ENCODE measurements at regions not wholly inside any gene's neighbourhood (a gene's known extent, or its start where the extent isn't known, plus 50 kb on each side); places are given as distances from the start of the nearest gene placed in this dataset.

DNA sequence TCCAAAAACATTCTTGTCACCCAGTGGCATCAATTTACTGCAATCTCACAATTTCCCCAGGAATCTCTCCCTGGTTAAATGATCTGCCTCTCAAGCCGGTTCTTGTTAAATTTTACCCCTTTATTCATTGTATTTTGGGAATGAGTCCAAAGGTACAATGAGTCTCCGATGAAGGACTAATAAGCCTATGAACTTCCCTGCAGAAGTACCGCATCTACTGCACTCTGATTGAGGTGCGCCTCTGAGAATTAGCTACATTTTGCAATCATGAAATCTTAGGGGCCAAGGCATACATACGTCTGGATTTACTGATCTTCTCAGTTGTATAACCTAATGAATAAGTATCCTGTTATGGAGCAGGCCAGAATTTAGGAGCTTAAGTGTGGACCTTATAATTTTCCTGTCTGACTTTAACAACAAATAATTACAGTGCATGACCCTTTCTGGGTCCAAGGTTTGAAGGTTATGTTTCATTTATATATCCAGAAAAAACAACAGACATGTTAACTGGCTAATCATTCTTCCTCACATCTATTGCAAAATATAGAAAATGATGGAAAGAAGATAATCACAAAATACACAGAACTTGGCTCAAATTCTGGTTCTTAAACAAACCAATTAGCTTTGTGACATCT, 261.8 kb upstream of the NRXN1 start:
- no peak for TF ChIP-seq BHLHE40 (IDR thresholded peaks at IDR 0.05; ENCODE audit: low read depth, low read length)
- TF ChIP-seq NFE2L2 (conservative IDR thresholded peaks at IDR 0.05; ENCODE audit: low read length): no peak
- no peak for TF ChIP-seq MYC (IDR thresholded peaks at IDR 0.05; ENCODE audit: borderline replicate concordance, low read length)
- no peak for TF ChIP-seq POLR2A (IDR thresholded peaks at IDR 0.05; ENCODE audit: low read length)
- TF ChIP-seq ZFP36 (IDR thresholded peaks at IDR 0.05; ENCODE audit: borderline replicate concordance, partially characterized antibody): no peak
- TF ChIP-seq, protein P1, sequence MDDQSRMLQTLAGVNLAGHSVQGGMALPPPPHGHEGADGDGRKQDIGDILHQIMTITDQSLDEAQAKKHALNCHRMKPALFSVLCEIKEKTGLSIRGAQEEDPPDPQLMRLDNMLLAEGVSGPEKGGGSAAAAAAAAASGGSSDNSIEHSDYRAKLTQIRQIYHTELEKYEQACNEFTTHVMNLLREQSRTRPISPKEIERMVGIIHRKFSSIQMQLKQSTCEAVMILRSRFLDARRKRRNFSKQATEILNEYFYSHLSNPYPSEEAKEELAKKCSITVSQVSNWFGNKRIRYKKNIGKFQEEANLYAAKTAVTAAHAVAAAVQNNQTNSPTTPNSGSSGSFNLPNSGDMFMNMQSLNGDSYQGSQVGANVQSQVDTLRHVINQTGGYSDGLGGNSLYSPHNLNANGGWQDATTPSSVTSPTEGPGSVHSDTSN (IDR thresholded peaks at IDR 0.05): no peak
- TF ChIP-seq, protein P2, sequence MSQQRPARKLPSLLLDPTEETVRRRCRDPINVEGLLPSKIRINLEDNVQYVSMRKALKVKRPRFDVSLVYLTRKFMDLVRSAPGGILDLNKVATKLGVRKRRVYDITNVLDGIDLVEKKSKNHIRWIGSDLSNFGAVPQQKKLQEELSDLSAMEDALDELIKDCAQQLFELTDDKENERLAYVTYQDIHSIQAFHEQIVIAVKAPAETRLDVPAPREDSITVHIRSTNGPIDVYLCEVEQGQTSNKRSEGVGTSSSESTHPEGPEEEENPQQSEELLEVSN (IDR thresholded peaks at IDR 0.05; ENCODE audit: borderline replicate concordance, low read depth): no peak
- TF ChIP-seq TP53 (CRISPR knock-in tag; IDR thresholded peaks at IDR 0.05): no peak
- TF ChIP-seq, protein P3, sequence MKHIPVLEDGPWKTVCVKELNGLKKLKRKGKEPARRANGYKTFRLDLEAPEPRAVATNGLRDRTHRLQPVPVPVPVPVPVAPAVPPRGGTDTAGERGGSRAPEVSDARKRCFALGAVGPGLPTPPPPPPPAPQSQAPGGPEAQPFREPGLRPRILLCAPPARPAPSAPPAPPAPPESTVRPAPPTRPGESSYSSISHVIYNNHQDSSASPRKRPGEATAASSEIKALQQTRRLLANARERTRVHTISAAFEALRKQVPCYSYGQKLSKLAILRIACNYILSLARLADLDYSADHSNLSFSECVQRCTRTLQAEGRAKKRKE (CRISPR knock-in tag; IDR thresholded peaks at IDR 0.05; ENCODE audit: low read depth): no peak
- no peak for TF ChIP-seq FOXS1 (CRISPR knock-in tag; IDR thresholded peaks at IDR 0.05)
- TF ChIP-seq, protein P4, sequence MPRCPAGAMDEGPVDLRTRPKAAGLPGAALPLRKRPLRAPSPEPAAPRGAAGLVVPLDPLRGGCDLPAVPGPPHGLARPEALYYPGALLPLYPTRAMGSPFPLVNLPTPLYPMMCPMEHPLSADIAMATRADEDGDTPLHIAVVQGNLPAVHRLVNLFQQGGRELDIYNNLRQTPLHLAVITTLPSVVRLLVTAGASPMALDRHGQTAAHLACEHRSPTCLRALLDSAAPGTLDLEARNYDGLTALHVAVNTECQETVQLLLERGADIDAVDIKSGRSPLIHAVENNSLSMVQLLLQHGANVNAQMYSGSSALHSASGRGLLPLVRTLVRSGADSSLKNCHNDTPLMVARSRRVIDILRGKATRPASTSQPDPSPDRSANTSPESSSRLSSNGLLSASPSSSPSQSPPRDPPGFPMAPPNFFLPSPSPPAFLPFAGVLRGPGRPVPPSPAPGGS (IDR thresholded peaks at IDR 0.05): no peak
- TF ChIP-seq, protein P5, sequence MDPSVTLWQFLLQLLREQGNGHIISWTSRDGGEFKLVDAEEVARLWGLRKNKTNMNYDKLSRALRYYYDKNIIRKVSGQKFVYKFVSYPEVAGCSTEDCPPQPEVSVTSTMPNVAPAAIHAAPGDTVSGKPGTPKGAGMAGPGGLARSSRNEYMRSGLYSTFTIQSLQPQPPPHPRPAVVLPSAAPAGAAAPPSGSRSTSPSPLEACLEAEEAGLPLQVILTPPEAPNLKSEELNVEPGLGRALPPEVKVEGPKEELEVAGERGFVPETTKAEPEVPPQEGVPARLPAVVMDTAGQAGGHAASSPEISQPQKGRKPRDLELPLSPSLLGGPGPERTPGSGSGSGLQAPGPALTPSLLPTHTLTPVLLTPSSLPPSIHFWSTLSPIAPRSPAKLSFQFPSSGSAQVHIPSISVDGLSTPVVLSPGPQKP (IDR thresholded peaks at IDR 0.05; ENCODE audit: low read depth, low read length): no peak
- no peak for TF ChIP-seq RFX5 (IDR thresholded peaks at IDR 0.05)
- TF ChIP-seq FOSB (CRISPR knock-in tag; IDR thresholded peaks at IDR 0.05): no peak
- TF ChIP-seq HOXB13 (CRISPR knock-in tag; IDR thresholded peaks at IDR 0.05; ENCODE audit: low read depth): no peak
- no peak for TF ChIP-seq CHD4 (IDR thresholded peaks at IDR 0.05; ENCODE audit: borderline replicate concordance)
- no peak for TF ChIP-seq RNF2 (IDR thresholded peaks at IDR 0.05; ENCODE audit: borderline replicate concordance, low read depth)
- TF ChIP-seq, protein P6, sequence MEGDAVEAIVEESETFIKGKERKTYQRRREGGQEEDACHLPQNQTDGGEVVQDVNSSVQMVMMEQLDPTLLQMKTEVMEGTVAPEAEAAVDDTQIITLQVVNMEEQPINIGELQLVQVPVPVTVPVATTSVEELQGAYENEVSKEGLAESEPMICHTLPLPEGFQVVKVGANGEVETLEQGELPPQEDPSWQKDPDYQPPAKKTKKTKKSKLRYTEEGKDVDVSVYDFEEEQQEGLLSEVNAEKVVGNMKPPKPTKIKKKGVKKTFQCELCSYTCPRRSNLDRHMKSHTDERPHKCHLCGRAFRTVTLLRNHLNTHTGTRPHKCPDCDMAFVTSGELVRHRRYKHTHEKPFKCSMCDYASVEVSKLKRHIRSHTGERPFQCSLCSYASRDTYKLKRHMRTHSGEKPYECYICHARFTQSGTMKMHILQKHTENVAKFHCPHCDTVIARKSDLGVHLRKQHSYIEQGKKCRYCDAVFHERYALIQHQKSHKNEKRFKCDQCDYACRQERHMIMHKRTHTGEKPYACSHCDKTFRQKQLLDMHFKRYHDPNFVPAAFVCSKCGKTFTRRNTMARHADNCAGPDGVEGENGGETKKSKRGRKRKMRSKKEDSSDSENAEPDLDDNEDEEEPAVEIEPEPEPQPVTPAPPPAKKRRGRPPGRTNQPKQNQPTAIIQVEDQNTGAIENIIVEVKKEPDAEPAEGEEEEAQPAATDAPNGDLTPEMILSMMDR (IDR thresholded peaks at IDR 0.05): no peak
- TF ChIP-seq EP300 (IDR thresholded peaks at IDR 0.05): no peak
- DNase-seq (ENCODE audit: low read depth in 1 of 2, low spot score in 1 of 2) (no peak), FAIRE-seq (no peak), ATAC-seq (no peak)
- Histone ChIP-seq H3K4me2 (no peak overlapping the region), H3K27ac (no peak overlapping the region), H3K9me3 (peaks cover 7% of the 10 kb centered on the region; the same call in 1 of the 3 replicates), H3K4me3 (no peak overlapping the region), H3K4me1 (no peaks in the 10 kb centered on the region)
- POLR2A ChIA-PET: no interaction called here
- 38% methylated on average over 5 of the region's 5 CpGs for WGBS (ENCODE audit: missing lambda C conversion rate)
- CTCF ChIA-PET: interaction anchor here (0.6 to 1.2 kb wide), 2 partner anchors 104 to 1112 kb away, joined by 3 to 4 read pairs; no protein-coding TSS in a partner anchor

Data from A549 (cell line).